BE2C (cell line): ENCODE measurements at regions not wholly inside any gene's neighbourhood (a gene's known extent, or its start where the extent isn't known, plus 50 kb on each side); places are given as distances from the start of the nearest gene placed in this dataset.

Source experiments
- DNase-seq: peaks from one replicate; pipeline ENCODE4 v3.0.0-alpha.2; 2020
- H3K27me3 ChIP-seq: fragments of 250-450 bp; sonication (Bioruptor Pico); 2 replicates; pipeline ENCODE4 v1.5.1; 2020; ENCODE audit warnings: mild to moderate bottlenecking
- H3K36me3 ChIP-seq: fragments of 250-450 bp; sonication (Bioruptor Pico); 2 replicates; pipeline ENCODE4 v1.5.1; 2020; ENCODE audit warnings: mild to moderate bottlenecking
- H3K4me1 ChIP-seq: fragments of 250-450 bp; sonication (Bioruptor Pico); 2 replicates; pipeline ENCODE4 v1.5.1; 2020
- H3K4me3 ChIP-seq: 2 replicates; pipeline ENCODE4 v1.5.1; 2011; ENCODE audit warnings: low read depth, low read length
- H3K9me3 ChIP-seq: fragments of 250-450 bp; sonication (Bioruptor Pico); 2 replicates; pipeline ENCODE4 v1.5.1; 2020
- TF ChIP-seq, protein P1 (sequence below): IDR thresholded peaks from 2 replicates; pipeline ENCODE4 v1.5.1; 2012; ENCODE audit warnings: mild to moderate bottlenecking, low read depth, low read length

DNA sequence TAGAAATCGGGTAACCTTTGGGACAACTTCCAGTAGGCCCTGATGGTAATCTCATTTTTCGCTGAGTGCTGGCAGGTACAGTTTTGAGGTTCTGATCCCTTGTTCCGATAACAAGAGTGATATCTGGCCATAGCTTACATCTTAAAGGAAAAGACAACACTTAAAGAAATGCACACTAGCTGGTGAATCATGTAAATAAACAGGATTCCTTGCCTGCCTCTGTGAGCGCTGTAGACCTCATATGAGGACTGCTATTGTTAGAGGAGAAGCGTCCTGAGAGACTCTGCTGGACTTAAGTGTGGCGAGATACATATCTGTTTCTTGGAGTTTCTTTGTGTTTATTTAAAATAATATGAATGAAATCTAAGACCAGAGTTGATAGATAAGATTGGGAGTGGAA, 149.3 kb upstream of the SLC4A4 start:
- DNase-seq = no peak
- Histone ChIP-seq H3K4me1 (no peaks in the 10 kb centered on the region), H3K4me3 (no peak overlapping the region), H3K36me3 (no peaks in the 10 kb centered on the region), H3K9me3 (no peaks in the 10 kb centered on the region), H3K27me3 (peaks cover 54% of the 10 kb centered on the region)
- TF ChIP-seq, protein P1, sequence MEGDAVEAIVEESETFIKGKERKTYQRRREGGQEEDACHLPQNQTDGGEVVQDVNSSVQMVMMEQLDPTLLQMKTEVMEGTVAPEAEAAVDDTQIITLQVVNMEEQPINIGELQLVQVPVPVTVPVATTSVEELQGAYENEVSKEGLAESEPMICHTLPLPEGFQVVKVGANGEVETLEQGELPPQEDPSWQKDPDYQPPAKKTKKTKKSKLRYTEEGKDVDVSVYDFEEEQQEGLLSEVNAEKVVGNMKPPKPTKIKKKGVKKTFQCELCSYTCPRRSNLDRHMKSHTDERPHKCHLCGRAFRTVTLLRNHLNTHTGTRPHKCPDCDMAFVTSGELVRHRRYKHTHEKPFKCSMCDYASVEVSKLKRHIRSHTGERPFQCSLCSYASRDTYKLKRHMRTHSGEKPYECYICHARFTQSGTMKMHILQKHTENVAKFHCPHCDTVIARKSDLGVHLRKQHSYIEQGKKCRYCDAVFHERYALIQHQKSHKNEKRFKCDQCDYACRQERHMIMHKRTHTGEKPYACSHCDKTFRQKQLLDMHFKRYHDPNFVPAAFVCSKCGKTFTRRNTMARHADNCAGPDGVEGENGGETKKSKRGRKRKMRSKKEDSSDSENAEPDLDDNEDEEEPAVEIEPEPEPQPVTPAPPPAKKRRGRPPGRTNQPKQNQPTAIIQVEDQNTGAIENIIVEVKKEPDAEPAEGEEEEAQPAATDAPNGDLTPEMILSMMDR = no peak

DNA sequence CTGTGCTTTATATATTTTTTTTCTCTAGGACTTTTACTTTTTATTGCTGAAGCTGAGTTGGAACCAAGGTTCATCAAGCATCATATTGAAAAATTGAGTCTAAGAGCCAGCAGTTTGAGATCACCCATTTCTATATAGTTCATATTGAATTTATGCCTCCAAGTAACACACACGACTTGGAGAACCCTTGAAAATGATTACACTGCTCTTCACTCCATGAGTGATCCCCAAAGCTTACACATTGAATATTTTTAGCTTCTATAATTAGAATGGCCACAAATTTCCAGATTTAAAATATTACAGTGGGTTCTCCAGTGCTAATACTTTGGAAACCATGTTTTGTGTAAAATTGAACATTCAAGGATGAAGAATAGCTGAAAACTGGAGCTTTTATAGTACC, 144.4 kb upstream of the SLC4A4 start:
- DNase-seq = no peak
- Histone ChIP-seq H3K4me3 (no peak overlapping the region), H3K9me3 (no peaks in the 10 kb centered on the region), H3K27me3 (peaks cover 6% of the 10 kb centered on the region), H3K36me3 (no peaks in the 10 kb centered on the region), H3K4me1 (no peaks in the 10 kb centered on the region)
- TF ChIP-seq, protein P1 = no peak

DNA sequence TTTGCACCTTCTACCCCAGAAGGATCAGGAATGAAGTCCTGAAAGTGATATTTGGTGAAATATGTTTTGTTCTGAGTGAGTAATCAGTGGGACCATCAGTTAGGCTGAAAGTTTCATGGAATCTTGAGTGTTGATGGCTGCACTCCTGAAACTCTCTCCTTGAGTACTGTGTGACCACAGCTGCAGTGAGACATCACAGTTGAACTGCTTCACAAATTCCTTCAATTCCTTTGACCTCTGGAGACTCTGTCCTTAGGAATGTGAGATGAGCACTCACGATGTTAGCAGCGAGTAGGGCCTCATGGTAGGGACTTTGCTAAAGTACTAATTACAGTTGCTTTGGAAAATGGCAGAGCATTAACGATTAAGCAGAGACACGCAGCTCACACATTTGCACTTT, 142.9 kb upstream of the SLC4A4 start:
- DNase-seq = no peak
- no peaks in the 10 kb centered on the region for H3K9me3 ChIP-seq
- H3K27me3 ChIP-seq = no peaks in the 10 kb centered on the region
- TF ChIP-seq, protein P1 = no peak
- H3K36me3 ChIP-seq = no peaks in the 10 kb centered on the region
- H3K4me3 ChIP-seq = no peak overlapping the region
- H3K4me1 ChIP-seq = no peaks in the 10 kb centered on the region

DNA sequence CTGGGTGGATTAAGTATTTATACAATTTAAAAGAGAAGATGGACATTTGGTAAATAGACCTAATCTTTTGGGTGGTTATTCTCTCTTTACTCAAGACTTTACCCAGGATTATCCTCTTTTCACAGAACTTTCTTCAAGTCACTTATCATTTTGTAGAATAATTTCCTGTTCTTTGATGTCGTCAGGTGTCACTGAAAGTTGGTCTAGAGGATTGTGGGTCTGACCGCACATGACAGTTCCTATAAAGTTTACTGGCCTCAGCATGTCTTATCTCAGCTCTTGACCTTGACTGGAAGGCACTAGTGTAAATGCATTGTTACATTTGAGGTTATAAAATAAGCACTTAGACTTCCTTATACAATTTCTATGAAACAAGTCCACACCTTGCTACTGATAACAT, 139.9 kb upstream of the SLC4A4 start:
- no peak overlapping the region for H3K4me3 ChIP-seq
- no peaks in the 10 kb centered on the region for H3K9me3 ChIP-seq
- H3K27me3 ChIP-seq = no peaks in the 10 kb centered on the region
- DNase-seq = no peak
- no peaks in the 10 kb centered on the region for H3K36me3 ChIP-seq
- no peaks in the 10 kb centered on the region for H3K4me1 ChIP-seq
- TF ChIP-seq, protein P1 = no peak

DNA sequence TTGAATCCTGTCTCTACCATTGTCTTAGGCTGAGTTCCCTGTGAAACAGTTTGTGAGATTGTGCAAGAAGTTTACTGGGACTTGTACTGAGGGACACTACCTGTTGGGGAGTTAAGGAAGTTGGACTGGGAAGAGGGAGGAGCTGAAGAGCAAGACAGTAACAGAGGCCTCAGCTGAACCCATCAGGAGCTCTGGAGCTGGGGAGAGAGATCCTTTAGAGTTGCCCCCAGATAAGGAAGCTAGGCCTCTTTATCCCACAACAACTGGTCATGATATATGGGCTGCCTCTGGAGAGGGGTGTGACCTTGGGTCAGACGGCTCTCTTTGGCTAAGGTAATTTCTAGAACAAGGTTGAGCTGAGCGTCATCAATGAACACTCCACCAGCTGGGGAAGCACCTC, 137.8 kb upstream of the SLC4A4 start:
- no peak for DNase-seq
- Histone ChIP-seq H3K4me1 (no peaks in the 10 kb centered on the region), H3K27me3 (no peaks in the 10 kb centered on the region), H3K4me3 (no peak overlapping the region), H3K9me3 (no peaks in the 10 kb centered on the region), H3K36me3 (no peaks in the 10 kb centered on the region)
- TF ChIP-seq, protein P1 = no peak

DNA sequence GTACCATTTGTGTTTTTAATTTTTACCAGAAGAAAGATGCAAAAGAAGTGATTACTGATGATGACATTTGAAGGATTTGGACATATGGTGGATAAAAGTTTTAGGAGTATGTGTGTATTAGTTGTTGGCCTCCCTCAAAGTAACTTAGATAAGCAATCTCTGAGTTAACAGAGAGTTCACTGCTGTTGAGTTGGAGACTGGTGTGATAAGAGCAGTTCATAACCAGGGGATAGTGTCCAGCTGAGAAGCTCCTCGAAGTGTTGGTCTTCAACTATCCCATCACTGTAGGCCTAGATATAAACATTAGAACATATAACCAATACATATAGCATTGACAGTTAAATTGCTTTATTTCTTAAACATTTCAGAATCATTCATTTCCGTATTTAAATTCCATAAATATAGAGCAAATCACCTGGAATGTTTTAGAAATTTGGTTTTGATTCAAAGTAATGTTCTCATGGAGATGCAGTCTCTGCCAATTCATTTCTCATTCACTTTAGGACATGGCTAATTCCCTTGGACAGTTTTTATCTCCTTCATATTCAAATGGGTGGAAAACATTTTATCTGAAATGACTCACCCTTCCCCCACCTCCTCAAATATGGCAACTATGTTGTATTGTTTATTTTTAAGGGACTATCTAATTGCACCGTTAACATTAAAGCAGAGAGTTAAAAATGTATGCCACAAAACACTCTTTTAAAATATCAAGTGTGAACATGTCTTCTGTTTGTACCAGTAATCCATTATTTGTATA, 136.8 kb upstream of the SLC4A4 start:
- H3K36me3 ChIP-seq = no peaks in the 10 kb centered on the region
- H3K4me1 ChIP-seq = no peaks in the 10 kb centered on the region
- no peaks in the 10 kb centered on the region for H3K27me3 ChIP-seq
- TF ChIP-seq, protein P1 = no peak
- no peak overlapping the region for H3K4me3 ChIP-seq
- H3K9me3 ChIP-seq = no peaks in the 10 kb centered on the region
- no peak for DNase-seq
